HEK293 (cell line): ENCODE measurements at regions not wholly inside any gene's neighbourhood (a gene's known extent, or its start where the extent isn't known, plus 50 kb on each side); places are given as distances from the start of the nearest gene placed in this dataset.

ENCODE experiments used
- CTCF ChIA-PET: fragments of 350-600 bp; formaldehyde crosslinking; extraction: SDS; loops from one replicate; lab custom pipeline; 2021; ENCODE audit warnings: antibody characterized with exemption; lab: Yijun Ruan, JAX
- POLR2A ChIA-PET: fragments of 300-600 bp; formaldehyde crosslinking; extraction: SDS; loops from one replicate; lab custom pipeline; 2020; ENCODE audit warnings: antibody characterized with exemption, inconsistent platforms; lab: Yijun Ruan, JAX
- H3K27ac ChIP-seq: fragments of 200-500 bp; sonication (Bioruptor generic); 2 replicates; pipeline ENCODE4 v1.5.1; 2014; ENCODE audit warnings: low read depth, low read length, control low read depth, inconsistent platforms; ENCODE audit errors: extremely low read depth
- H3K36me3 ChIP-seq, 2 experiments: fragments of 200-500 bp in 1 of 2; sonication (Bioruptor generic) in 1 of 2; 1 replicate in 1 of 2; 2 replicates in 1 of 2; pipeline ENCODE4 v1.5.1; 2014 to 2017; ENCODE audit warnings: inconsistent platforms in 2 of 2, low read length in 2 of 2; ENCODE audit not compliant: control insufficient read depth in 2 of 2, insufficient read depth in 1 of 2
- H3K4me1 ChIP-seq: fragments of 200-500 bp; sonication (Bioruptor generic); 2 replicates; pipeline ENCODE4 v1.5.1; 2014; ENCODE audit warnings: mild to moderate bottlenecking, low read length, inconsistent platforms; ENCODE audit not compliant: control insufficient read depth, insufficient read depth
- H3K4me3 ChIP-seq: 2 replicates; pipeline ENCODE4 v1.5.1; 2011; ENCODE audit warnings: low read depth, mild to moderate bottlenecking, control low read depth, low read length, moderate library complexity
- H3K9me3 ChIP-seq: fragments of 200-500 bp; sonication (Bioruptor generic); 2 replicates; pipeline ENCODE4 v1.5.1; 2014; ENCODE audit warnings: low read depth, low read length, inconsistent platforms; ENCODE audit not compliant: control insufficient read depth, insufficient read depth
- HIC1 ChIP-seq: fragments of 450-650 bp; formaldehyde crosslinking; IDR thresholded peaks from 2 replicates; pipeline ENCODE4 v1.5.1; 2016; ENCODE audit warnings: missing biosample characterization, missing genetic modification characterization
- MYNN ChIP-seq: fragments of 450-650 bp; formaldehyde crosslinking; IDR thresholded peaks from 2 replicates; pipeline ENCODE4 v1.5.1; 2016; ENCODE audit warnings: missing biosample characterization, missing genetic modification characterization, borderline replicate concordance
- MZF1 ChIP-seq: fragments of 450-650 bp; formaldehyde crosslinking; IDR thresholded peaks from 2 replicates; pipeline ENCODE4 v1.5.1; 2017; ENCODE audit warnings: missing biosample characterization, missing genetic modification characterization, borderline replicate concordance
- YY2 ChIP-seq: fragments of 450-650 bp; formaldehyde crosslinking; IDR thresholded peaks from 2 replicates; pipeline ENCODE4 v1.5.1; 2016; ENCODE audit warnings: missing biosample characterization, missing genetic modification characterization
- ZBTB6 ChIP-seq: fragments of 450-650 bp; formaldehyde crosslinking; IDR thresholded peaks from 2 replicates; pipeline ENCODE4 v1.5.1; 2017; ENCODE audit warnings: missing biosample characterization, missing genetic modification characterization
- ZNF112 ChIP-seq: fragments of 450-650 bp; formaldehyde crosslinking; IDR thresholded peaks from 2 replicates; pipeline ENCODE4 v1.5.0; 2017; ENCODE audit warnings: missing biosample characterization, missing genetic modification characterization
- ZNF138 ChIP-seq: fragments of 450-650 bp; formaldehyde crosslinking; IDR thresholded peaks from 2 replicates; pipeline ENCODE4 v1.5.1; 2016; ENCODE audit warnings: missing biosample characterization, missing genetic modification characterization, borderline replicate concordance
- ZNF214 ChIP-seq: fragments of 450-650 bp; formaldehyde crosslinking; IDR thresholded peaks from 2 replicates; pipeline ENCODE4 v1.5.1; 2017; ENCODE audit warnings: missing biosample characterization, mild to moderate bottlenecking, missing genetic modification characterization, borderline replicate concordance
- ZNF223 ChIP-seq: fragments of 450-650 bp; formaldehyde crosslinking; IDR thresholded peaks from 2 replicates; pipeline ENCODE4 v1.5.1; 2016; ENCODE audit warnings: missing biosample characterization, missing genetic modification characterization
- ZNF341 ChIP-seq: fragments of 450-650 bp; formaldehyde crosslinking; IDR thresholded peaks from 2 replicates; pipeline ENCODE4; 2016; ENCODE audit warnings: low read depth, missing biosample characterization, missing genetic modification characterization
- ZNF404 ChIP-seq: fragments of 450-650 bp; formaldehyde crosslinking; IDR thresholded peaks from 2 replicates; pipeline ENCODE4 v1.5.1; 2017; ENCODE audit warnings: missing biosample characterization, missing genetic modification characterization
- ZNF433 ChIP-seq: fragments of 450-650 bp; formaldehyde crosslinking; IDR thresholded peaks from 2 replicates; pipeline ENCODE4 v1.5.1; 2016; ENCODE audit warnings: missing biosample characterization, missing genetic modification characterization, low read depth
- ZNF555 ChIP-seq: fragments of 450-650 bp; formaldehyde crosslinking; conservative IDR thresholded peaks from 2 replicates; pipeline ENCODE4 v1.5.1; 2017; ENCODE audit warnings: missing biosample characterization, mild to moderate bottlenecking, missing genetic modification characterization, inconsistent platforms
- ZNF571 ChIP-seq: fragments of 450-650 bp; formaldehyde crosslinking; IDR thresholded peaks from 2 replicates; pipeline ENCODE4 v1.5.0; 2017; ENCODE audit warnings: missing biosample characterization, missing genetic modification characterization
- ZNF621 ChIP-seq: fragments of 450-650 bp; formaldehyde crosslinking; IDR thresholded peaks from 2 replicates; pipeline ENCODE4 v1.5.1; 2017; ENCODE audit warnings: missing biosample characterization, missing genetic modification characterization
- ZNF701 ChIP-seq: fragments of 450-650 bp; formaldehyde crosslinking; IDR thresholded peaks from 2 replicates; pipeline ENCODE4 v1.5.1; 2016; ENCODE audit warnings: missing biosample characterization, missing genetic modification characterization
- ZNF785 ChIP-seq: fragments of 450-650 bp; formaldehyde crosslinking; IDR thresholded peaks from 2 replicates; pipeline ENCODE4 v1.5.1; 2016; ENCODE audit warnings: missing biosample characterization, missing genetic modification characterization
- TF ChIP-seq, protein P1 (sequence below): fragments of 450-650 bp; formaldehyde crosslinking; IDR thresholded peaks from 2 replicates; pipeline ENCODE4 v1.5.1; 2016; ENCODE audit warnings: missing biosample characterization, missing genetic modification characterization, borderline replicate concordance
- TF ChIP-seq, protein P2 (sequence below): fragments of 450-650 bp; formaldehyde crosslinking; IDR thresholded peaks from 2 replicates; pipeline ENCODE4; 2016; ENCODE audit warnings: missing biosample characterization, missing genetic modification characterization
- TF ChIP-seq, protein P3 (sequence below): fragments of 450-650 bp; formaldehyde crosslinking; IDR thresholded peaks from 2 replicates; pipeline ENCODE4 v1.5.1; 2016; ENCODE audit warnings: missing biosample characterization, missing genetic modification characterization

GRCh38 chr1:5317391-5317790, 663.0 kb downstream of the AJAP1 start:
- H3K27ac ChIP-seq = no peak overlapping the region
- POLR2A ChIA-PET = no interaction called here
- no peak for TF ChIP-seq ZNF341 (tag by site-specific recombination)
- no peak for TF ChIP-seq ZNF404 (tag by site-specific recombination)
- TF ChIP-seq, protein P1, sequence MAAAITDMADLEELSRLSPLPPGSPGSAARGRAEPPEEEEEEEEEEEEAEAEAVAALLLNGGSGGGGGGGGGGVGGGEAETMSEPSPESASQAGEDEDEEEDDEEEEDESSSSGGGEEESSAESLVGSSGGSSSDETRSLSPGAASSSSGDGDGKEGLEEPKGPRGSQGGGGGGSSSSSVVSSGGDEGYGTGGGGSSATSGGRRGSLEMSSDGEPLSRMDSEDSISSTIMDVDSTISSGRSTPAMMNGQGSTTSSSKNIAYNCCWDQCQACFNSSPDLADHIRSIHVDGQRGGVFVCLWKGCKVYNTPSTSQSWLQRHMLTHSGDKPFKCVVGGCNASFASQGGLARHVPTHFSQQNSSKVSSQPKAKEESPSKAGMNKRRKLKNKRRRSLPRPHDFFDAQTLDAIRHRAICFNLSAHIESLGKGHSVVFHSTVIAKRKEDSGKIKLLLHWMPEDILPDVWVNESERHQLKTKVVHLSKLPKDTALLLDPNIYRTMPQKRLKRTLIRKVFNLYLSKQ (tag by site-specific recombination) = no peak
- TF ChIP-seq MZF1 (tag by site-specific recombination) = no peak
- no peak for TF ChIP-seq ZNF214 (tag by site-specific recombination)
- TF ChIP-seq ZBTB6 = no peak
- TF ChIP-seq, protein P2, sequence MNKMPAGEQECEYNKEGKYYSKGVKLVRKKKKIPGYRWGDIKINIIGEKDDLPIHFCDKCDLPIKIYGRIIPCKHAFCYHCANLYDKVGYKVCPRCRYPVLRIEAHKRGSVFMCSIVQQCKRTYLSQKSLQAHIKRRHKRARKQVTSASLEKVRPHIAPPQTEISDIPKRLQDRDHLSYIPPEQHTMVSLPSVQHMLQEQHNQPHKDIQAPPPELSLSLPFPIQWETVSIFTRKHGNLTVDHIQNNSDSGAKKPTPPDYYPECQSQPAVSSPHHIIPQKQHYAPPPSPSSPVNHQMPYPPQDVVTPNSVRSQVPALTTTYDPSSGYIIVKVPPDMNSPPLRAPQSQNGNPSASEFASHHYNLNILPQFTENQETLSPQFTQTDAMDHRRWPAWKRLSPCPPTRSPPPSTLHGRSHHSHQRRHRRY (tag by site-specific recombination) = no peak
- TF ChIP-seq HIC1 = no peak
- no peak for TF ChIP-seq ZNF223 (tag by site-specific recombination)
- TF ChIP-seq MYNN (tag by site-specific recombination) = no peak
- TF ChIP-seq ZNF433 (tag by site-specific recombination) = no peak
- TF ChIP-seq, protein P3, sequence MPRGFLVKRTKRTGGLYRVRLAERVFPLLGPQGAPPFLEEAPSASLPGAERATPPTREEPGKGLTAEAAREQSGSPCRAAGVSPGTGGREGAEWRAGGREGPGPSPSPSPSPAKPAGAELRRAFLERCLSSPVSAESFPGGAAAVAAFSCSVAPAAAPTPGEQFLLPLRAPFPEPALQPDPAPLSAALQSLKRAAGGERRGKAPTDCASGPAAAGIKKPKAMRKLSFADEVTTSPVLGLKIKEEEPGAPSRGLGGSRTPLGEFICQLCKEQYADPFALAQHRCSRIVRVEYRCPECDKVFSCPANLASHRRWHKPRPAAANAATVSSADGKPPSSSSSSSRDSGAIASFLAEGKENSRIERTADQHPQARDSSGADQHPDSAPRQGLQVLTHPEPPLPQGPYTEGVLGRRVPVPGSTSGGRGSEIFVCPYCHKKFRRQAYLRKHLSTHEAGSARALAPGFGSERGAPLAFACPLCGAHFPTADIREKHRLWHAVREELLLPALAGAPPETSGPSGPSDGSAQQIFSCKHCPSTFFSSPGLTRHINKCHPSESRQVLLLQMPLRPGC (tag by site-specific recombination) = no peak
- no peak for TF ChIP-seq ZNF112 (tag by site-specific recombination)
- TF ChIP-seq ZNF621 (tag by site-specific recombination) = no peak
- no peak for TF ChIP-seq ZNF785
- no peak for TF ChIP-seq ZNF138 (tag by site-specific recombination)
- no peak for TF ChIP-seq ZNF571 (tag by site-specific recombination)
- TF ChIP-seq YY2 (tag by site-specific recombination) = no peak
- TF ChIP-seq ZNF701 (tag by site-specific recombination) = no peak
- TF ChIP-seq ZNF555 (tag by site-specific recombination) = no peak
- no peaks in the 10 kb centered on the region for H3K9me3 ChIP-seq
- CTCF ChIA-PET = no interaction called here
- no peaks in the 10 kb centered on the region for H3K36me3 ChIP-seq
- no peaks in the 10 kb centered on the region for H3K4me1 ChIP-seq
- no peak overlapping the region for H3K4me3 ChIP-seq
